Inferior parietal cortex (tissue), 1 donor: ENCODE measurements at regions not wholly inside any gene's neighbourhood (a gene's known extent, or its start where the extent isn't known, plus 50 kb on each side); places are given as distances from the start of the nearest gene placed in this dataset.
A peak's percentile ranks its signal among the peaks of the same experiment; 100 is the strongest.
"Not testable (repeated sequence)": the region's sequence is repeated elsewhere in the genome, so short reads cannot be mapped to it uniquely, and the experiment has no call there.

Experiments used
- DNase-seq: peaks from one replicate; pipeline ENCODE4 v3.0.0-alpha.2; 2016; ENCODE audit errors: extremely low spot score

DNA sequence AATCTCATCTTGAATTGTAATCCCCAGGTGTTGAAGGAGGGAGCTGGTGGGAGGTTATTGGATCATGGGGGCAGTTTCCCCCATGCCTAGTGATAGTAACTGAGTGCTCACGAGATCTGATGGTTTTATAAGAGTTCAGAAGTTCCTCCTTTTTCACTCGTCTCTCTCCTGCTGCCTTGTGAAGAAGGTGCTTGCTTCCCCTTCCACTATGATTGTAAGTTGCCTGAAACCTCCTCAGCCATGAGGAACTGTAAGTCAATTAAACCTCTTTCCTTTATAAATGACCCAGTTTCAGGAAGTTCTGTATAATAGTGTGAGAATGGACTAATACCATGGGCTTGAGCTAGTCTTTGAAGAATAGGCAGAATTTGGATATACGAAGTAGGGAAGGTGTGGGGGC, 113.9 kb downstream of the RIN2 start:
- no peak for DNase-seq

- no peak for DNase-seq
Observed at GRCh38 chr20:19874040-19874727, 116.1 kb downstream of the RIN2 start.

DNA sequence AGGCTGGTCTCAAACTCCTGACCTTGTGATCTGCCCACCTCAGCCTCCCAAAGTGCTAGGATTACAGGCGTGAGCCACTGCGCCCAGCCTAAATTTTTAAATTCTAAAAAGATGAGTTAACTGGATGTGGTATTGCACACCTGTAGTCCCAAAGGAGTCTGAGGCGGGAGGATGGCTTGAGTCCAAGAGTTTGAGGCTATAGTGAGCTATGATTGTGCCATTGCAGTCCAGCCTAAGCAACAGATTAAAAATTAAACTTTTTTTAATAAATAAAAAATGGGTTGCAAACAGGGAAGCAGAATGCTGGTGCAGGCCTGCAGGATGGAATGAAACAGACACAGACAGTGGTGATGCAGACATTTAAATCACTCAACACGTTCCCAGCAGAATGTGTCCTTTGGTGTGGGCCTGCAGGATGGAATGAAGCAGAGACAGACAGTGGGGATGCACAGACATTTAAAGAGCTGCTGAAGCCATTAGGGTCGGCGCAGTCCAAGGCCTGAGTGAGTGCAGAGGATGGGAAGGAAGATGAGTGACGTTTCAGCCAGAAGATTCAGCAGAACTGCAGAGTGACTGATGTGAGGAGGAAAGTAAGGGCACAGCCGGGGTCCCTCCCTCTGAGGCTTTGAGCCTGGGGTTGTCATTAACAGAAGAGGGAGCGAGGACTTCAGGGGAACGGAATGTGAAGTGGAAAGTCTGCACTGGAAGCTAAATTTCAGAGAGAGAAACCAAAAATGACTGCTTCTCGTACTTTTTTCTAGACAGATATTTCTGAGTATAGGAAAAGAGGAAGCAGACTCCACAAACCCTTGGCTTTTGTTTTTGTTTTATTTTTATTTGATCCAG, 117.5 kb downstream of the RIN2 start:
- peak; percentile 8 for DNase-seq

- DNase-seq: no peak
Observed at GRCh38 chr20:19876828-19877460, 118.9 kb downstream of the RIN2 start.

- not testable (repeated sequence) for DNase-seq
Observed at GRCh38 chr20:19879874-19880255, 121.8 kb downstream of the RIN2 start.

DNA sequence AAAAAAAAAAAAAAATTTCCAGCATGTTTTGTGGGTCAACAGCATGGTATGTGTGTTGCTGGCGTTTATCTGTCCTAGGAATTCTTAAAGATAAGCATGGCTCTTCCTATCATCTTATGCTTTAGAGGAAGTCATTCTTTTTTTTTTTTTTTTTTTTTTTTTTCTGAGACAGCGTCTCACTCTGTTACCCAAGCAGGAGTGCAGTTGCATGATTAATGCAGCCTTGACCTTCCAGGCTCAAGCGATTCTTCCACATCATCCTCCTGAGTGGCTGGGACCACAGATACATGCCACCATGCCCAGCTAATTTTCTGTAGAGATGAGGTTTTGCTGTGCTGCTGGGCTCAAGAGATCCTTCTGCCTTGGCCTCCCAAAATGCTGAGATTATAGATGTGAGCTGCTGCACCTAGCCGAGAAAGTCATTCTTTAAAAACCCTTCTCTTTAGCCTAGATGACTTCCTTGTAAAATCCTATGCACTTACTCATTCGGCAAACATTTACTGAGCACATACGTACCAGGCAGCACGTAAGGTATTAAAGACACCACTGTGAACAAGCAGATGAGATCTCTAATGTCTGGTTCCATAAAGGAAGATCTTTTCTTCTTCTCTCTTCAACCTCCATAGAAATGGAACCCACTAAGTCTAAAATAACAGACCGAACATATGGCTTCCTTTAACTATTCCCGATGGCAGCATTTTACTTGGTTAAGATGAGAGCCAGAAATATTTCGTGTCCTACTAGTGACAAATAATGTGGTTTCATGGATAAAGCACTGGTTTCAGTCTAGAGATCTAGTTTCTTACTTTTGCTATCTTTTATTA, 122.4 kb downstream of the RIN2 start:
- no peak for DNase-seq

- no peak for DNase-seq
Observed at GRCh38 chr20:19881080-19881840, 123.2 kb downstream of the RIN2 start.

- DNase-seq: no peak
Observed at GRCh38 chr20:19881990-19882389, 123.9 kb downstream of the RIN2 start.

- no peak for DNase-seq
Observed at GRCh38 chr20:19882446-19882845, 124.4 kb downstream of the RIN2 start.

DNA sequence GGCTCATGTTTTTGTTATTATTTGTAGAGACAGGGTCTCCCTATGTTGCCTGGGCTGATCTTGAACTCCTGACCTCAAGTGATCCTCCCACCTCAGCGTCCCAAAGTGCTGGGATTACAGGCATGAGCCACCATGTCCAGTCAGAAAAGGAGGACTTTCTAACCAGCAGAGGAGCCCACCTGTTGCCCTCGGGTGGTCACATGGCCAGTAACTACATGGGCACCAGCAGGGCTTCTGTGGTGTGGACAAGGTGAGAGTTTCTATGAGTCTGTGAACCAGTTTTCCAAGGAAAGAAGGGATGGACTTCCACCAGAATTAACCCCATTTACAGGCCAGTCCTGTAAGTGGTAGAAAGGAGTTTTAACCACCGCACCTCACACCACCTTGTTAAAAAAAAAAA, 125.4 kb downstream of the RIN2 start:
- no peak for DNase-seq

DNA sequence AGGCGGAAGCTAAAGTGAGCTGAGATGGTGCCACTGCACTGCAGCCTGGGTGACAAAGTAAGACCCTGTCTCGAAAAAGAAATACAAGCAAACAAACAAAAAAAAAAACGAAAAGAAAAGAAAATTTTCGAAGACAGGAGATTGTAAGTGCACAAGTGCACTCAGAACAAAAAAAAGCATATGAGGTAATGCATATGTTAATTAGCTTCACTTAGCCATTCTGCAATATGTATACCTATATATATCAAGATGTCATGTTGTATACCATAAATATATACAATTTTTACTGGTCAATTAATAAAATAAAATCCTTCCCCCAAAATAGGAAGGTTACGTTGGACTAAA, 127.5 kb downstream of the RIN2 start:
- no peak for DNase-seq

DNA sequence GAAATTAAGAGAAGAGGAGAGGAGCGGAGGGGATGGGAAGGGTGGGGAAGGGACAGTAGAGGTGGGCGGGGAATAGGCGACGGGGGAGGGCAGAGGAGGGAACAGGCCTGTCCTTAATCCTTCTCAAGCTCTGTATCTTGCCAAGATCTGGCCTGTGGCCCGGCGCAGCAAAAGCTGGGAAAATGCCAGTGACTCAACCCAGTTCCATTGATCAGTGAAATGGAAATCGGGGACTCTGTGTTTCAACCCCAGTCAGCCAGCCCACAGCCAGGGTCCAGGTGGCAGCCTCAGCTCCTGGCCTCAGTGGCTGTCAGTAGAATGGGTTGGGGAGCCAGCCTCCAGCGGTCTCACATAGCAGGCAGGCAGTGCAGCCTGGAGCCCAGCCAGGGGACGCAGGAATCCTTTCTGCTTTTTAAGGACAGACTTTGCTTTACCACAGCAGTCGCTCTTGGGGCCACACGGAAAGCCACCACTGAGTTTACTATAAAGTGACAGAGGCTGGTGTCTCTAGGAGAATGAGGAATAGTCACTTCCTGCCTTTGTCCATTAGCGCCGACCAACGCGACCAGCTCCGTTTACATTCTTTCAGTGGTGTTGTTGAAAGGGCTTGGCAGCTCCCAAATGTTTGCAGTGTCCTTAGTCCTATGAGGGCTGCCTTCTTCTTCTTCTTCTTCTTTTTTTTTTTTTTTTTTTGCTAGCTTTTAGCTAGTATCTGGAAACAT, 128.0 kb downstream of the RIN2 start:
- peak; percentile 30 for DNase-seq

GRCh38 chr20:19886661-19887288, 128.7 kb downstream of the RIN2 start:
- DNase-seq: peak; percentile 20

DNA sequence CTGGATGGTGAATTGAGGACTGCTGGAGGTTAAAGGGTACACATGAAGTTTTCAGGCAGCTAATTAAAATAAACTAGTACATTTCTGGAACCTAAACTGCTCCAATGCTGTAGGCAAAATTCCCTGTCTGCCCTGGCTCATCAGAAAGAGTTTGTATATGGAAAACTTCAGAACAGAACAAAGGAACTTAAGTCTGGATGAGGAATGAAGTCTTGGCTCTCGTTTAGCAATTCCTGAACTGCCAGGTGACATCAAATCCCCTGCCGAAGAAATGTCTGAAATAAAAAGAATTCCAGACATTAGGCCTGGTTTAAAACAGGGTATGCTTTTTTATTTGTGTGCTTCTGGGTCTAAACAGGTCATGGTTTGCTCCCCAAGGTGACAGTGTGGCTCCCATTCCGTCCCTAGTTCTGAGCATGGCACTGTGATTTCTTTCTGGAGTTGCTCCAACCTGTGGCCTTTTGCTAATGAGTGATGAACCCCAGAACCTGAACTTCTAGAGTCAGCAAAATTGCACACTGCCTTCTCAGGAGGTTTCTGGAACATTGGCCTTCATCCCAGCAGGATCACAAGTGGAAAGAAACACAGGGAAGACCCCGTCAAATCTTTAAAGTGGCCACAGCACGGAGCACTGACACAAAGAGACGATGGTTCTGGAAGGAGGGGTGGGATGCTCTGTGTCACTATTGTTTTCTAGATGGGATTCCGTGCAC, 129.4 kb upstream of the NAA20 start:
- peak; percentile 34 for DNase-seq

GRCh38 chr20:19888269-19888671, 128.9 kb upstream of the NAA20 start:
- peak; percentile 44 for DNase-seq

GRCh38 chr20:19889011-19889953, 127.9 kb upstream of the NAA20 start:
- peak; percentile 53 for DNase-seq

- no peak for DNase-seq
Observed at GRCh38 chr20:19890445-19891051, 126.6 kb upstream of the NAA20 start.

DNA sequence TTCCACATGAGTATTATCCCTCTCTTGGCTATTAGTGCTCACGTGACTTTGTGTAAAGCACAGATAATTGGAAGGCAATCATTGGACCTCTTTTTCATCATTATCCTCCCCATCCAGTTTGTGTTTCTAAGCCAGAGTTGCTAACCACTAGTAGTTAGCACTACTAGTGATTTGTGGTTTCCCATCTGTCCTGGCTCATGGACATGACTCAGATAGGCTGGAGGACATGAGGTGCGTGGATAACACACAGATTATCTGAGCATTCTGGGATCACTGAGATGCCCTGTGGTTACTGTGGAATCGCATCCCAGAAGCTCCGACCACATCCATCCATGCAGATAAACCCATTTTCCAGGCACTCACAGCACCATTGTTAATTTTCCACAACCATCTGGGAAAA, 123.8 kb upstream of the NAA20 start:
- DNase-seq: no peak
